SKM-1 treated with dmso at 0.1 percent for 144 hours (cell line): ENCODE measurements at regions not wholly inside any gene's neighbourhood (a gene's known extent, or its start where the extent isn't known, plus 50 kb on each side); places are given as distances from the start of the nearest gene placed in this dataset.

Experiments used
- DNase-seq: peaks from one replicate; lab custom pipeline; 2025; ENCODE audit not compliant: unreplicated experiment; lab: John Stamatoyannopoulos, UW

- DNase-seq = no peak
Measured at GRCh38 chr16:79303206-79303605, 297.3 kb downstream of the MAF start.

GRCh38 chr16:79302731-79303130 is 297.8 kb downstream of the MAF start:
- DNase-seq = no peak

GRCh38 chr16:79301051-79301450 is 299.5 kb downstream of the MAF start:
- DNase-seq = no peak

GRCh38 chr16:79298894-79299799 is 301.4 kb downstream of the MAF start:
- no peak for DNase-seq

- no peak for DNase-seq
Measured at GRCh38 chr16:79298476-79298875, 302.1 kb downstream of the MAF start.

GRCh38 chr16:79297805-79298204 is 302.7 kb downstream of the MAF start:
- no peak for DNase-seq

GRCh38 chr16:79297296-79297695 is 303.2 kb downstream of the MAF start:
- DNase-seq = no peak

- DNase-seq = no peak
Measured at GRCh38 chr16:79296491-79296890, 304.0 kb downstream of the MAF start.

GRCh38 chr16:79295746-79296145 is 304.8 kb downstream of the MAF start:
- no peak for DNase-seq

GRCh38 chr16:79295162-79295561 is 305.4 kb downstream of the MAF start:
- DNase-seq = no peak

GRCh38 chr16:79294568-79294967 is 306.0 kb downstream of the MAF start:
- DNase-seq = no peak

GRCh38 chr16:79293836-79294460 is 306.6 kb downstream of the MAF start:
- no peak for DNase-seq

- no peak for DNase-seq
Measured at GRCh38 chr16:79288066-79288465, 312.5 kb downstream of the MAF start.

GRCh38 chr16:79287424-79287917 is 313.1 kb downstream of the MAF start:
- DNase-seq = no peak

GRCh38 chr16:79286646-79287423 is 313.7 kb downstream of the MAF start:
- DNase-seq = peak; percentile 31

GRCh38 chr16:79284766-79285165 is 315.8 kb downstream of the MAF start:
- DNase-seq = no peak

- DNase-seq = no peak
Measured at GRCh38 chr16:79283578-79283977, 317.0 kb downstream of the MAF start.

- DNase-seq = no peak
Measured at GRCh38 chr16:79282806-79283205, 317.7 kb downstream of the MAF start.

- DNase-seq = no peak
Measured at GRCh38 chr16:79278506-79278905, 322.0 kb downstream of the MAF start.

- no peak for DNase-seq
Measured at GRCh38 chr16:79276501-79276900, 324.0 kb downstream of the MAF start.

- no peak for DNase-seq
Measured at GRCh38 chr16:79274264-79274663, 326.3 kb downstream of the MAF start.
